Stomach (tissue), 4 donors: ENCODE measurements at regions not wholly inside any gene's neighbourhood (a gene's known extent, or its start where the extent isn't known, plus 50 kb on each side); places are given as distances from the start of the nearest gene placed in this dataset.

ENCODE experiments used
- CTCF ChIP-seq, 7 experiments: fragments of 450-650 bp in 4 of 7; fragments of 200-600 bp in 3 of 7; sonication (generic) in 3 of 7; IDR thresholded peaks; one replicate each; pipeline ENCODE4 v1.5.1; 2016 to 2019; ENCODE audit warnings: antibody characterized with exemption in 7 of 7, control low read depth in 2 of 7, mild to moderate bottlenecking in 1 of 7
- POLR2A ChIP-seq, 4 donors: fragments of 450-650 bp; IDR thresholded peaks; one replicate each; pipeline ENCODE4 v1.6.1; 2016; ENCODE audit warnings: antibody characterized with exemption in 4 of 4, control low read depth in 2 of 4, mild to moderate bottlenecking in 1 of 4, moderate library complexity in 1 of 4
- POLR2AphosphoS5 ChIP-seq, 3 donors: sonication (generic); formaldehyde crosslinking; IDR thresholded peaks; one replicate each; pipeline ENCODE4 v1.6.1; 2016; ENCODE audit warnings: antibody characterized with exemption in 3 of 3

GRCh38 chr3:148642214-148642613, 55.5 kb upstream of the AGTR1 start:
- TF ChIP-seq CTCF (IDR thresholded peaks at IDR 0.05) (no peak), POLR2A (IDR thresholded peaks at IDR 0.05) (no peak), POLR2AphosphoS5 (IDR thresholded peaks at IDR 0.05) (no peak)
